ENCODE measurements at regions not wholly inside any gene's neighbourhood (a gene's known extent, or its start where the extent isn't known, plus 50 kb on each side); places are given as distances from the start of the nearest gene placed in this dataset.

DNA sequence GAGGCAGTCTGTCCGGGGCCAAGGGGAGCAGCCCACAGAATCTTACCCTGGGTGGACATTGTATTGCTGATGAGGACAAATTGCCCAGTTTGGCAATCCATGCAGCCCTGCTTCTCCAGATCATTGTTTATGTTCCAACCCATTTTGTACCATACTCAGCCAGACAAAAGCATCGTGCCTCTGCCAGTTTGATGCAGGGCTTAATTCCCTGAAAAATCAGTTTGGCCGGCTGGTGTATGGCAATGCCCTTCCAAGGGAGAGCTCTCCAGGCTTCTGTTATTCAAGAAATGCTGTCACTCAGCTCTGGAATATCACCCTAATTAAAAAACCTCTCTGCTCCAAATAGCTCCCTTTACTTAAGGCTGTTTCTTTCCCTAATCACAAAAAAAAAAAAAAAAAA lies 697.7 kb downstream of the TBC1D22A start:
- DNase-seq: no peak
- H3K27ac Mint-ChIP-seq: no peak overlapping the region
- H3K36me3 Mint-ChIP-seq (ENCODE audit: low read depth): no peaks in the 10 kb centered on the region
- no peaks in the 10 kb centered on the region for H3K4me1 Mint-ChIP-seq (ENCODE audit: low read depth)
- H3K4me3 Mint-ChIP-seq: no peak overlapping the region
- H3K27me3 Mint-ChIP-seq: peaks cover 7% of the 10 kb centered on the region
- peaks cover 5% of the 10 kb centered on the region for H3K9me3 Mint-ChIP-seq

DNA sequence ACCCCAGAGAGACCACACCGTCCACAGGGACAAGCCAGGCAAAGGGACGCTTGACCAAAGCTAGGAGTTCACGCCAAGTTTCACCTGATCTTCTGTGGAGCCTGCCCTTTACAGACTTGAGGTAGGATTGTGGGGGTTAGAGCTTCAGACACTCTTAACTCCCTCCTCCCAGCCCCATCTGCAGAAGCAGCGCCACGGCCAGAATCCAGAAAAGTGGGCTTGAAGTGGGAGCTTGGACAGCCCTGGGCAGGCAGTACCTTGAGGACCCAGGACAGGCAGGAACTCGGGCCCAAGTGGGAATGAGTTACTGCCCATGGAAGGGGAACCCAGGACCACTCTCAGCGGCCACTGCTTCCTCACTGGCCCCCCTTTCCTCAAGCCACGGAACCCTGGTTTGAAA lies 695.9 kb downstream of the TBC1D22A start:
- no peak overlapping the region for H3K4me3 Mint-ChIP-seq
- H3K9me3 Mint-ChIP-seq: peaks cover 20% of the 10 kb centered on the region
- H3K27ac Mint-ChIP-seq: no peak overlapping the region
- no peaks in the 10 kb centered on the region for H3K36me3 Mint-ChIP-seq (ENCODE audit: low read depth)
- no peak for DNase-seq
- H3K4me1 Mint-ChIP-seq (ENCODE audit: low read depth): no peaks in the 10 kb centered on the region
- H3K27me3 Mint-ChIP-seq: no peaks in the 10 kb centered on the region

DNA sequence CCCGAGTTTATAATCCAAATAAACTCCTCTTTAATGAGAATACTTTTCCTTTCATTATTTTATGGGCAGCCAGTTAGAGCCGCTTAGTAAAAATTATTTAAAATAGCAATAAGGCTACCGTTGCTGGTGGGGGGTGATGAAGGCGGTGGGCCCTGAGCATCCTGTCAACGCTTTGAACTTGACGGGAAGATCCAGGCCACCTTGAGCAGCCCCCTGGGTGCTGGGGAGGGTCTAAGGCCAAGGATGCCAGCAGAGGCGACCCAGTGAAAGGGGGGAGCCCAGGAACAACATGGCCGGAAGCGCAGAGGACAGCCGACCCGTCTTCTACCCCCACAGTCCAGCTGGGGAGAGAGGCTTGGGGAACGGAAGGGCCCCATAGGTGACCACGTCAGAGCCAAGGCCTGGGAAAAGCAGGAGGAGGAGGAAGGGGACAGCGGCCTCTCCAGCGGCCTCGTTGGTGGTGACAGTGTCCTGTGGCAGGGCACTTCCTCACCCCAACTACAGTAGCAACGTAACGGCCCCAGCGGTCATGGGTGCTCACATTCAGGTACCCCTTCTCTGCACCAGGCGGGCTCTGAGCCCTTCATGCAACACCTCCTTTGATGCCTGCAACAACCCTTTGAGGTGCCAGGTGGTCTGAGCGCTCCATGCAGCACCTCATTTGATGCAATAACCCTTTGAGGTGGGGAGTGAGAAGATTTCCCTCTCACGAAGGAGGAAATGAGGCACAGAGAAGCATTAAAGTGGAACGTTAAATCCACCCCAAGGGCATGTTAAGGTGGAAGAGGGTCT lies 695.3 kb downstream of the TBC1D22A start:
- Mint-ChIP-seq H3K9me3 (peaks cover 25% of the 10 kb centered on the region), H3K4me1 (ENCODE audit: low read depth) (no peaks in the 10 kb centered on the region), H3K27me3 (peaks cover 4% of the 10 kb centered on the region), H3K4me3 (no peak overlapping the region), H3K36me3 (ENCODE audit: low read depth) (no peaks in the 10 kb centered on the region), H3K27ac (no peak overlapping the region)
- DNase-seq: no peak

DNA sequence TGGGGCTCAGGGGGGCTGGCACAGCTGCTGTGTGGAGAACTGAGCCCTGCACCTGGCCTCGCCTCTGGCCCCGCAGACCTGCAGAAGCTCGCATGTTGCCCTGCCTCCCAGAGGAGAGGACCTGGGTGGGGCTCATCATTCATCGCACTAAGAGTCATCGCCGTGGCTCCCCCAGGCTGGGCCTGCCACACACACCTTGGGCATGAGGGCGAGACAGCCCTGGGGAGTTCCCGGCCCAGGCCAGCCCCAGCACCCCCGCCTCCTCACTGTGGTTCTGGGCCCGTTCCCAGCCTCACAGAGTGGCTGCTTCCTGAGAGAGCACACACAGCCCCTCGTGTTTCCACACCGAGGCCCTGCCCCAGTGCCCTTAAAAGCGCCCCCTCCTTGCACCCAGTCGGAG lies 694.6 kb downstream of the TBC1D22A start:
- peaks cover 25% of the 10 kb centered on the region for H3K9me3 Mint-ChIP-seq
- H3K4me3 Mint-ChIP-seq: no peak overlapping the region
- no peak for DNase-seq
- no peaks in the 10 kb centered on the region for H3K36me3 Mint-ChIP-seq (ENCODE audit: low read depth)
- H3K27me3 Mint-ChIP-seq: peaks cover 7% of the 10 kb centered on the region
- no peak overlapping the region for H3K27ac Mint-ChIP-seq
- no peaks in the 10 kb centered on the region for H3K4me1 Mint-ChIP-seq (ENCODE audit: low read depth)

DNA sequence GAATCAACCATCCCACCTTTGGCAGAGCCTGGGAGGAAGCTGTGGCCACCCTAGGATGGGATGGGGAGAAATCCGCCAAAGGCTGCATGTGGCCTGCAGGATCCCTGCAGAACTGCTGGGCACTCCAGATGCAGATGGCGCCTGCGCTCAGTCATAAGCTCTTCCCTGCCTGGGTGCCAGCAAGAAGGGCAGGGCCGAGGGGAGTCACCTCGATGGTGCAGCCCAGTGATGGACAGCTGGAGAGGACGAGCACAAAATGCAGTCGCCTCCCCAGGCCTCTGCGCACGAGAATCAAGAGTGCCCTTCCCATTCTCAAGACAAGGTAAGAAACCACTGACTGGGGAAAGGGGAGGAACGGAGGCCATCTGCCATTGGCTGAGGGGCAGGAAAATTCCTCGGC lies 693.6 kb downstream of the TBC1D22A start:
- no peak for DNase-seq
- H3K4me1 Mint-ChIP-seq (ENCODE audit: low read depth): no peaks in the 10 kb centered on the region
- H3K27me3 Mint-ChIP-seq: peaks cover 9% of the 10 kb centered on the region
- peaks cover 25% of the 10 kb centered on the region for H3K9me3 Mint-ChIP-seq
- no peak overlapping the region for H3K4me3 Mint-ChIP-seq
- no peak overlapping the region for H3K27ac Mint-ChIP-seq
- H3K36me3 Mint-ChIP-seq (ENCODE audit: low read depth): no peaks in the 10 kb centered on the region

DNA sequence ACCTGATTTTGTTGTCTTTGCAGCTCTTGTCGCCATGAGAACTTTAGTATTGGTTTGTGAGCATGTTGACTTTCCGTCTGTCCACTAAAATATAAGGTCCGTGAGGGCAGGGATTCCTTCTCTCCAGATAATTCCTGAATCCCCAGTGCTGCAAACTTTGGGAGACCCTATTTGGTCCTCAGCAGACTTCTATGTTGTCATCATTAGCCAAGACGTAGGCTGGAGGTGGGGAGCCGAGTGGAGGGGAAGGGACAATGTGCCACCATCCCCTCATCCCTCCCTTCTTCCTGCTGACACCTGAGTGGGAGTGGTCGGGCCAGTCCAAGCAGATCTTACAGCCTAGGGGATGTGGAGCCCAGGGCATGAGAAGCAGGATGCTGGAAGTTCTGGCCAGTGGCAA lies 690.6 kb downstream of the TBC1D22A start:
- H3K4me1 Mint-ChIP-seq (ENCODE audit: low read depth): no peaks in the 10 kb centered on the region
- no peaks in the 10 kb centered on the region for H3K36me3 Mint-ChIP-seq (ENCODE audit: low read depth)
- peaks cover 25% of the 10 kb centered on the region for H3K9me3 Mint-ChIP-seq
- DNase-seq: no peak
- H3K27me3 Mint-ChIP-seq: peaks cover 9% of the 10 kb centered on the region
- H3K4me3 Mint-ChIP-seq: no peak overlapping the region
- H3K27ac Mint-ChIP-seq: no peak overlapping the region

DNA sequence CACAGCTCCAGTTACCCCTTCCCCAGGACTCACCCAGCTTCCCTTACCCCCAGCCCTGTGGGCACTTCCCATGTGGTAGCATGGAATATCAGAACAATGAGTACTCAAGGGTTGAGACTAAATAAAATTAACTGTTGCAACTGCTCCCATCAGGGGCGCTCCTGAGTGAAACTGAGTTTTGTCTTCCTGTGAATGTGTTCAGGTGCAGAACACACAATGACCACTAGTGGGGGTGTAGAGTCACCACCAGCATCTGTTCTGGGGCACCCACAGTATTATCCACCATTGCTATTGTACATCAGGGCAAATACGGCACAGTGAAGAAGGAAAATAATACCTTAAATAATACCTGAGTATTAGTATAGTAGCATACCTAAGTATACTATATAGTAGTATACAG lies 689.7 kb downstream of the TBC1D22A start:
- H3K36me3 Mint-ChIP-seq (ENCODE audit: low read depth): no peaks in the 10 kb centered on the region
- peaks cover 14% of the 10 kb centered on the region for H3K27me3 Mint-ChIP-seq
- H3K9me3 Mint-ChIP-seq: peaks cover 25% of the 10 kb centered on the region
- no peak overlapping the region for H3K27ac Mint-ChIP-seq
- H3K4me3 Mint-ChIP-seq: no peak overlapping the region
- no peaks in the 10 kb centered on the region for H3K4me1 Mint-ChIP-seq (ENCODE audit: low read depth)
- no peak for DNase-seq

DNA sequence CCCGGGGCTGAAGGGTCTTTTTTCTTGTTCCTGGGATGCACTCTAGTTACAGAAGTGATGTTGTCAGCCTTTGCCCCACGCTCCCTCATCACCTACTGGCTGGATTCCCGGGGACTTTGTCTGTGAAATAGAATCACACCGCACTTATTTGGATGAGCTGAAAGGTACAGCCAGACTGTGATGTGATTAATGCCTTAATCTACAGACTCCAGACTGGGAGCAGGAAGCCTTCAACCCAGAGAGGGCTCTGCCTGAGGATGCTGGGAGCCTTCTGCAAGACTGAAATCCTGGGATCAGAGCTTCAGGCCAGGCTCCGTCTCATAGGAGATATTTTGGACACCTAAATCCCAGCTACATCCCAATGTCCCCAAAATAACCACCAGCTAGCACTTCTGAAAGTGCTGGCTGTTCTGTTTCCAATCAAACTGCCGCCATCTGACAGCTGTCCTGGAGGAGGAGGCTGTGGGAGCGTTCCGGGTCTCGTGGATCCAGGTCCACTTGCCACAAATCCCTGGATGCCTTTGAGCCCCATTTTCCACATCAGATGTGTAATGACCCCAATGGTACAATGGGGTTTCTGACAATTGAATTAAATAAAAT lies 688.5 kb downstream of the TBC1D22A start:
- Mint-ChIP-seq H3K9me3 (peaks cover 25% of the 10 kb centered on the region), H3K36me3 (ENCODE audit: low read depth) (no peaks in the 10 kb centered on the region), H3K27ac (no peak overlapping the region), H3K4me1 (ENCODE audit: low read depth) (no peaks in the 10 kb centered on the region), H3K4me3 (no peak overlapping the region), H3K27me3 (peaks cover 15% of the 10 kb centered on the region)
- no peak for DNase-seq

DNA sequence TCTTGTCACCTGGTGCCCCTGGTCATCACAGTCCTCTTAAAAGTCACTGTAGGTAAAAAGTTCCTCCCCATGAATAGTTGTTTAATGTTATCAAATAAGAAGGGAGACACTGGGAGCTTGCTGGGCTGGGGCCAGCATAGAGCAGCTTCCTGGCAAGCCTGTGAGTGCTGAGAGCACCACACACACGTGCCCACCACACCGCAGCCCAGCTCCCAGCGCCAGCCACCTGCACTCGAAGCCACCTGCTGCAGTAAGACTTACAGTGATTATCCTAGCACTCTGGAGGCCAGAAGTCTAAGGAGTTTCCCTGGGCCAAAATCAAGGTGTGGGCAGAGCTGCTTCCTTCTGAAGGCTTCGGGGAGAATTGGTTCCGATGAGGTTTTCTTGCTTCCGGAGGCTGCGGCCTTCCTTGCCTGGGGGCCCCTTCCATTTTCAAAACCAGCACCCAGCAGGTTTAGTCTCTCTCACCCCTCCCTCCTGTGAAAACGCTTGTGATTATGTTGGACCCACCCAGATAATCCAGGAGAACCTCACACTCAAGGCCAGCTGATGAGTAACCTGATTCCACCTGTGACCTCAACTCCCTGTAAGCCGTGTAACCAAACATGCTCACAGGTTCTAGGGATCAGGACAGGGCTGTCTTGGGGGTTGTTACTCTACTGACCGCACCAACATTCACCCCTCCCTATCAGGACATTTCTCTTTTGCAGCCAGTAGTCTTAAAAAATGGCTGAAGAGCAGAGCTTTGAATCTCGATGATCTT lies 687.2 kb downstream of the TBC1D22A start:
- H3K27me3 Mint-ChIP-seq: peaks cover 15% of the 10 kb centered on the region
- H3K4me3 Mint-ChIP-seq: no peak overlapping the region
- no peak overlapping the region for H3K27ac Mint-ChIP-seq
- H3K36me3 Mint-ChIP-seq (ENCODE audit: low read depth): no peaks in the 10 kb centered on the region
- DNase-seq: no peak
- H3K9me3 Mint-ChIP-seq: peaks cover 16% of the 10 kb centered on the region
- no peaks in the 10 kb centered on the region for H3K4me1 Mint-ChIP-seq (ENCODE audit: low read depth)

DNA sequence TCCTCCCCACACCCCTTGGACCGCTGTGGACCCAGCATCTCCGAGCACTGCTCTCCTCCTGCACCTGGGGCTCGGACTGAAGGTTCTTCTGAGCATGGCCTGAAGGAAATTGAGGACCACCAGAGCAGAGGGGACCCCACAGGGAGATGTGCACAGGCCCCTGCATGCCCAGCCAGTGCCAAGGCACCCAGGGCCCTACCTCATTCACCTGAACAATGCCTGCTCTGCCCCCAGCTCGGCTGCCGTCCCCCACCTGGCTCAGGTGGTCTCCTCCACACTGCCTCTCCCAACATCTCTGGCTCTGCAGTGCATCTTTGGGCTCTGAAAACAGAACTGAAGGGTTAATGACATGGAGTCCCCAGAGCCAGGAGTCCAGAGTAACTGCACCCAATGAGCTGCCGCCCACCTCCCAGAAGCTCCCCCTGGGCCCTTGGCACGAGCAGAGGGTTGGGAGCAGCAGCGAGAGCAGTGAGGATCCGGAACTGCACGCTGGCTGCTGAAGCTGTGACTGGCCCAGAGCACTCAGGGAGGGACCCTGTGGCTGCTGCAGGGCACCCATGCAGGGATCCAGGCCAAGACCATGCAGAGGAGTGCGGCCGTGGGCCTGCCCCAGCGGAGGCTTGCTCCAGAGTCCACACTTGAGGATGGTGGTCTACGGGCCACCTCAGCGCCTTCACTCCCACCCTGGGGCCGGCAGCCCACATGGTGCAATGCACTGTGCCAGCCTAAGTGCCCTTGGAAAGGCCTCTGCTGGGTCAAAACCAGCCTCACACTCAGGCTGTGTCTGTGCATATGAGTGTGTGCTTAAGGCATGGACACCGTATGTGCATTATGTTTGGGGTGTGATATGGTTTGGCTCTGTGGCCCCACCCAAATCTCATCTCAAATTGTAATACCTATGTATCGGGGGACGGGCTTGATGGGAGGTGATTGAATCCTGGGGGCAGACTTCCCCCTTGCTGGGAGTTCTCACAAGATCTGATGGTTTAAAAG lies 686.1 kb downstream of the TBC1D22A start:
- Mint-ChIP-seq H3K27ac (no peak overlapping the region), H3K27me3 (peaks cover 15% of the 10 kb centered on the region), H3K4me1 (ENCODE audit: low read depth) (no peaks in the 10 kb centered on the region), H3K4me3 (no peak overlapping the region), H3K9me3 (peaks cover 6% of the 10 kb centered on the region), H3K36me3 (ENCODE audit: low read depth) (no peaks in the 10 kb centered on the region)
- no peak for DNase-seq

DNA sequence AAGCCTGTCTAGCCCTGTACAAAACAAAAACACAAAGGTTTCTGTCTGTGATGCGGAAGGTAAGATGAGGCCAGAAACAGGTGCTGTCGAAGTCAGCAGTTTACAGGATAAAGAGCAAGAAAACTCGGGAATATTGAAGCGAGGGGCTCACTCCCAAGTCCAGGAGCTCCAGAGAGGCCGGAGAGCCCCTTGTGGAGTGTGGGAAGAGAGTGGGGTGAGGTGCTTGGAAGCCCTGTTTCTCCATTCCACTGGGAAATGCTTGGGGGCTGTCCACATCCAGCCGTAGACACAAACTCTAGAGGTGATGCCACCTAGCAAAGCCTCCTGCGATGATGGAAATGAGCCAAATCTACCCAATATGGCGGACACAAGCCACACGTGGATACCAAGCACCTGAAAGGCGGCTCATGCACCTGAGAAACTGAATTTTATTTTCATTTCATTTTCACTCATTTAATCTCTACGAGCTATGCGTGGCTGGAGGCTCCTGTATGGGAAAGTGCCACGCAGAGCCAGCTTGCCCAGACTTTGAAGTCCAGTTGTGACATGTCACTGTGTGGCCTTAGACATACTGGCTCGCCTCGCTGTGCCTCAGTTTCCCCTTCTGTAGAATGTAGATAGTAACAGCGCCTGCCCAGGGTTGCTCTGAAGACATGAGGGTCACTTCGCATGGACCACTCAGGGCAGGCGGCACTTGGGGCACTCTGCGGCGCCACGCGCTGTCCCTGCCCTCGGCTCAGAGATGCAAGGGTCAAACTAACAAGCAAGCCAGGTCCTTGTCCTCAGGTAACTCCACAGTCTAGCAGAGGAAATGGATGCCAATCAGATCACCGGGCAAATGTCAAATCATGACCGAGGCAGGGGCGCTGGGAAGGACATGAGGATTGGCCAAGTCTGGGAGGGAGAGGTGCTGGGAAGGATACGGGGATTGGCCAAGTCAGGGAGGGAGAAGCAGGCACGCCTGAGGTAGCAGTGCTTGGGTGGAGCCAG lies 684.7 kb downstream of the TBC1D22A start:
- no peak for DNase-seq
- Mint-ChIP-seq H3K9me3 (peaks cover 5% of the 10 kb centered on the region), H3K27me3 (peaks cover 9% of the 10 kb centered on the region), H3K4me3 (no peak overlapping the region), H3K4me1 (ENCODE audit: low read depth) (no peaks in the 10 kb centered on the region), H3K36me3 (ENCODE audit: low read depth) (no peaks in the 10 kb centered on the region), H3K27ac (no peak overlapping the region)

DNA sequence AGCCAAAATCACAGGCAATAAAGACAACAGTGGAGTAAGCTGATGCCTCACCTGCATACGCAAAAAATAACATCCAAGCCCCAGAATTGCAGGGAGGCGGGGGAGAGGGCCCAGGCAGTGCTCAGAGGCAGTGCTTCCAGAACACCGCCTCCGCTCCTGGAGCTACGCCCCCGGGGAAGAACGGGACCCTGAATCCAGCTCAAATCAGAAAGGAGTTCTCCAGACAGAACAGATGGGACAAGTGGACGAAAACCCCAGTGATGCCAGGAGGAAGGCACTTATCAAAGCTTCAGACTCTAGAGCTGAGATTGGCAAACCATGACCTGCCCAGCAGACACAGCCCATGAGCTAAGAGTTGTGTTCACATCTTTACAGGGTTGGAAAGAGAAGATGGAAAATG lies 683.9 kb downstream of the TBC1D22A start:
- DNase-seq: no peak
- peaks cover 6% of the 10 kb centered on the region for H3K27me3 Mint-ChIP-seq
- H3K4me3 Mint-ChIP-seq: no peak overlapping the region
- peaks cover 10% of the 10 kb centered on the region for H3K9me3 Mint-ChIP-seq
- no peaks in the 10 kb centered on the region for H3K36me3 Mint-ChIP-seq (ENCODE audit: low read depth)
- H3K4me1 Mint-ChIP-seq (ENCODE audit: low read depth): no peaks in the 10 kb centered on the region
- no peak overlapping the region for H3K27ac Mint-ChIP-seq

DNA sequence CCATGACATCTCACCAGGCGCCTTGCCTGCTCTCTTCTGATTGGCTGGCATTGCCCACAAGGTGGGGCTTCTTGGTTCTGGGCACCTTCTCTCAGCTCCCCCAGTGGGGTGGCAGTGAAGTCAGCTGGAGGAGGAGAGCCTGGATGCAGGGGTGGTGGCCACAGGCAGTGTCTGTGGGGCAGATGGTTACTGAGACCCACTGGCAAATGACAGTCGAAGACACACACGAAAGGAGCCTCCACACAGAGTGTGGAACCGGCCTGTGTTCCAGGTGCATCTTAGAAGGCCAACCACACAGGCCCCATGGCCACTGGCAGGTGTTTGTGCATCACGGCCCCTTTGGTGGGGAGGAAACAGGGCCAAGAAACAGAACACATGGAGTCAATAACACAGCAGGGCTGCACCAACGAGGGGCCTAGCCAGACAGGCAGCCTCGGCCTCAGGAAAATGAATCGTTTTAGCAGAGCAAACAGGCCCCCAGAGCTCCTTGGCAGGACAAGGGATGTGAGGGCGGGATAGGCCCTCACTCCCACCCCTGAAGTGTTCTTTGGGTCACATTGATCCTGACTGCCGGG lies 683.4 kb downstream of the TBC1D22A start:
- Mint-ChIP-seq H3K27ac (no peak overlapping the region), H3K27me3 (peaks cover 6% of the 10 kb centered on the region), H3K4me3 (no peak overlapping the region), H3K4me1 (ENCODE audit: low read depth) (no peaks in the 10 kb centered on the region), H3K36me3 (ENCODE audit: low read depth) (no peaks in the 10 kb centered on the region), H3K9me3 (peaks cover 10% of the 10 kb centered on the region)
- no peak for DNase-seq

All from activated T-cell treated with anti-CD3 and anti-CD28 coated beads, Interleukin-2, amount 50 U/mL, for 24 hours (primary cell).